Hypothalamus (tissue), 51 donors: ENCODE measurements at regions not wholly inside any gene's neighbourhood (a gene's known extent, or its start where the extent isn't known, plus 50 kb on each side); places are given as distances from the start of the nearest gene placed in this dataset.
"Not testable (repeated sequence)": the region's sequence is repeated elsewhere in the genome, so short reads cannot be mapped to it uniquely, and the experiment has no call there.

Source experiments
- DNase-seq, 51 donors: peaks; one replicate each; lab custom pipeline; 2025; lab: John Stamatoyannopoulos, UW

DNA sequence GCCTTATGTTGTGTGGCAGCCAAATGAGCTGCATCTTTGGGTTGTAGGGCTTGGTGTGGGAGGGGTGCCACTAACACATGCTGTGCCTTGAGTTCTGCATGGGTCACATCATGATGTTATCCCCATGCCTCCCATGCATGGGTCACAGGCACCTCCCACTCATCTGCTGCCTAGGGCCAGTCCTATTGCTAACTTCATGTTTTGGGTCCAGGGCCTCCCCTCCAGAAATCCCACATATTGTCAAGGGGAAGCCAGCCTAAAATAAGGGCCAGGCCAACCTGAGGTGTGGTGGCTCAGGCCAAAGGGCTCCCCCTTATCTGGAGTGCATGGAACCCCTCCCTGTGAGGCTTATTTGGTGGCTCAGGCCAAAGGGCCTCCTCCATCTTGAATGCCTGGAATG lies 299.0 kb downstream of the RPS24 start:
- no peak for DNase-seq

DNA sequence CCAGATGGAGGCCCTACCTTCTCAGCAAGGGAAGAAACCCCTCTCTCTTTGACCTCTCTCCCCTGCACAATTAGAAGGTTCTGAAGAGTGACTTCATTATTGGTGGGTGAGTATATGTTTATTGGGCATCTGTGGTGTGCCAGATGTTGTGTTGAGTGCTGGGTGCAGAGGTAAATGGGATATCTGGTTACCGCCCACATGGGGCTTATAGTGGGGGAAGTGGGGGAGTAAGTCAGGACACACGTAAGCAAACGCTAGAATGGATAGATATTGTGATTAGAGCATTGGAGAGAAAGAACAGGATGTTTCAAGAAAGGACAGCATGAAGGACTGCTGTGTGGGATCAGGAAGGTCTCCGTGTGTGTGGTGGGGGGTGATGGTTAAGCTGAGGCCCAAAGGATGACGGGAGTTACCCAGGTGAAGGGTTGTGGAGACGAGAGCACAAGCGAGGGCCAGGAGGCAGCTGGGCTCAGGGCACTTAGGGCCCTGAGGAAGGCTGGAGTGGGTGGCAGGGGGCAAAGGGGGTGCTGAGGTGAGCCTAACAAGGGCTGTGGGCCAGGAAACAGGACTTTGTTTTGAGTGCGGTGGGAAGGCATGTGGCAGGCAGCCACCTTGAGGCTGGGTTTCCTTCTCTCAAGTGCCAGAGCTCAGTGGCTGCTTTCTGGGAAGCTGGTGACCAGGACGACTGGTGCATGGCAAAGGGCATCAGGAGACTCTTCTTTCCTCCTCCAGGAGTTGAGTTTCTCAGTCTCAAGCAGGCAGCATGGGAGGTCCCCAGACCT lies 299.9 kb downstream of the RPS24 start:
- DNase-seq = no peak

DNA sequence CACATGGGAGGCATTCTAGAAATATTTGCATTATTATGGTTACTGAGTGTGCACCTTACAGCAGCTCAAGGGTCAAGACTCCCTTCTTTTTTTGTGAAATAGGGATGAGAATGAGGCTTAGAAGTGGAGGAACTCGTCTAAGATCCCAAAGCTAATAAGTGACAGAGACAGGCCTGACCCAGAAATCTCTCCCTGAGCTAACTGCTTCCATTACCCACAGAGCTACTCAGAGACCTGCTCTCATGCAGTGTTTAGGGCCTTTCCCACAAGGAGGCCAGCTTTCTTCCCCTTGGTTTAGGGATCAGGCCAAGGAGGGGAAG lies 301.7 kb downstream of the RPS24 start:
- DNase-seq = no peak

DNA sequence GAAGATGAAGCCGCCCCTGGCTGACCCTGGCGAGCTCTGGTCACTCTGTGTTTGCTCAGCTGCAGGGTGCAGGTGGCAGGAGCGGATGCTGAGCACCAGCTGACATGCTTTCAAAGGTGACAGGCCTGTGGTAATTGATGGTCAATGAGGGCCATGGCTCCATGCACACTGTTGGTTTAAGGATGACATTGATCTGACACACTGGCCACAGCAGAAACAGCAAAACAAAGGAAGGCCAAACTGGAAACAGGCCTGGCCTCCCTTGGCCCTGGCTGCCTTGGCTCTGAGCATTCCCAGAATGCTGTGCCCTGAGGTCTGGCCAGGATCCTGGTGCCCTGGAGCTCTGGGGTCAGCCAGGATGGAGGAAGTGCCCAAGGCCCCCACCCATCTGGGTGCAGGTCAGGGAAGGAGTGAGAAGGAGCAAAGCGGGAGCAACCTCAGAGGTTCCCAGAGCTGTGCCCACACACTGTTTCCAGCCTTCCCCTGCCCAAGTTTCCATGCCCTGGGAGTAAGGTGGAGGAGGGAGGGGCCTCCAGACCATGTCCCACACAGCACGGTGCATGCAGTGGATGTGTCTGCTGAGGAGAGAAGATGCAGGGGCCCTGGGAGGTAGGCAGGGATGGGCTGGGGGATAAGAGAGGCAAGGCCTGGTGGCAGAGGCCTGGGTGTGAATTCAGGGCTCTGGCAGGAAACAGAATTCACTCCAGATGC lies 302.2 kb downstream of the RPS24 start:
- peak in 20 of 51 donors; percentile 12 to 69 (median 38) for DNase-seq

DNA sequence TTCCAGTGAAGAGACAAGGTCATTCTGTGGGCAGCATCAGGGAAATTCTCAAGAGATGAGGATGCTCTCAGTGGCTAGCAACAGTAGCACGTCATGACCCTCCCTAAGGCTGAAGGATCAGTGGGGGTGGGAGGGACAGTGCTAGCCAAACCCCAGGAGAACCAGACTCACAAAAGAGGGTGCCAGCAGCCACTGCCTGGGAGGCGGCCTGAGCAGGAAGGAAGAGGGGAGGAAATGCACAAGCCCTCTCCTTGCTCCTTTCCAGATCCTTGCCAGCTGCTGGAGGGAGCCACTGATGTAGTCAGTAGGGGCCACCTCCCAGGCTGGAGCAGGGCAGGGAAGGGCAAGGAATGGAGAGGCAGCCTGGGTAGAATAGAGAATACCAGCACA lies 302.7 kb downstream of the RPS24 start:
- no peak for DNase-seq

DNA sequence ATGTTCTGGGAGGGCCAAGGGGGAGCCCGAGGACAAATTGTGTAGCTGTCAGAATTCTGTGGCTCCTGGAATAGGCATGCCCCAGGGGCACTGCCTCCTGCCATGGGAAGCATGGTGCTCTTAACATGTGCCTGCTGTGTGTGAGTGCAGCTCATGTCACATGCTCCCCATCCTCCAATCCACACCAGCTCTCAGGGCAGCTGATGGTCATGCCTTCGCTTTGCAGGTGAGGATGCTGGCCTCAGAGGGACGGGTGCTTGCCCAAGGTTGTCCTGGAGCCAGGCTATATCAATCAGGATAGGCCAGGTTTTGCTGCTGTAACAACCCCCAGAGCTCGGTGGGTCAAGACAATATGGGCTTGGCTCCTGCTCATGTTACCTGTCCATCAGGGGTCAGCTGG lies 303.4 kb downstream of the RPS24 start:
- no peak for DNase-seq

DNA sequence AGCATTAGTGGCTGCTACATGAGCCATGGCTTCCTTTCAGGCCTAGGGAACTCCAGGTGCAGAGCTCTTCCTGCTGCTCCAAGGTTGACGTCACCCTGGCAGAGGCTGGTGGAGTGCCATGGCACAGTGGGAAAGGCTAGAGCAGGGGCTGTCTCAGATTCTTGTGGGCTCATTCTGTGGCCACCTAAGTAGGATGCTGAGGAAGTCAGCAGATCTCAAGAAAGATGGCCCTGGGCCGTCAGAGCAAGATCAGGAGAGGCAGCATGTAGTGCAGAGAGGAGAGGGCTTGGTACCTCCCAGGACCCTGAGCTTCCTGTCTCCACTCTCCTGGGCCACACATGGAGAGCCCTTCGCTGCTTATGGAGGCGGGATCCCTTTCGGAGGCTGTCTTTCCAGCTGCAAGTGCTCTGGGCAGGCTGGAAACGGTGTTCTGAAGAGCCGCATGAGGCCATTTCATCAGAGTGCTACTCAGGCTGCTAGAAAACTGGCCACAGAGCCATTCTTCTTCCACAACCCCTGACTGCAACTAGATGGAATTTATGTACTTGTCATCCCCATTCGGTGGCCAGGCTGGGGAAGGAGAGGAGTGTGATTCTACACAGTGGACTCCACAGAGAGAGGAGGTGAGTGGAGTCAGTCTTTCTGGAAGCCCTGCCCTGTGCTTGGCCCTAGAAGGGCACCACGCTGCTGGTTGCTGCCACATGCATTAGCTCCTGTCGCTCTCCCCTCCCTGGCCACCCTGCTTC lies 304.2 kb downstream of the RPS24 start:
- no peak for DNase-seq

DNA sequence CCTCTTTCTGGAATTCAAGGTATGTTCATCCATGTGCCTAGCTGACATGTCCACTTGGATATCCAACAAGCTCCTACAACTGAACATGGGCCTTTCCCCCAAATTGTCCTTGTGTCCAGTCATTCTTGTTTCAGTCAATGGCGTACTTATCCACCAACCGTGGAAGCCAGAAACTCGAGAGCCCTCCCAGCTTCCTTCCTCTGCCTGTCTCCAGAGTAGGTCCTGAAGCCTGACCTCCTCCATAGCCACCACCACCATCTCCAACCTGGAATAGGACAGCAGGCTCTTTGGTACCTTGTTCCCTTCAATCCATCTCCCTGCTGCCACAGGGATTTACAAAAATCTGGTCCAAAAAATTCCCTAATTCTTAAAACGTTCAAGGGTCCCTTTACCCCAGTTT lies 305.1 kb downstream of the RPS24 start:
- DNase-seq = no peak

DNA sequence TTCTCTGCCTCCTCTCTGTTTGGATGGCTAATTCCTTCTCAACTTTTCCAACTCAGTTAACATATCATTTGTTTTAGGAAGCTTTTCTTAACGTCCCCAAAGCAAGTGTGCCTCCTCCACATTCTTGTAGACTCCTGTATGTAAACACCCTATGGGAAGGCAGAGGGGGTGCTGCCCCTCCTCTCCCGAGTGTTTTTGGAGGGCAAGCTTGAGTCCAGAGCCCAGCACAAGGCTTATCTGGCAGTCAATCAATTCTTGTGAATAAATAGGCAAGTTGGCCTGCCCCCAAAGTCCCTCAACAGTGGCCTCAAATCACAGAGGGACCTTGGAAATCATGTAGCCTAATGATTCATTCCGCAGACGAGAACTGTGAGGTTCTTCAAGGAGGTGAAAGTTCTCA lies 305.6 kb downstream of the RPS24 start:
- peak in 8 of 51 donors; percentile 19 to 53 (median 30) for DNase-seq

DNA sequence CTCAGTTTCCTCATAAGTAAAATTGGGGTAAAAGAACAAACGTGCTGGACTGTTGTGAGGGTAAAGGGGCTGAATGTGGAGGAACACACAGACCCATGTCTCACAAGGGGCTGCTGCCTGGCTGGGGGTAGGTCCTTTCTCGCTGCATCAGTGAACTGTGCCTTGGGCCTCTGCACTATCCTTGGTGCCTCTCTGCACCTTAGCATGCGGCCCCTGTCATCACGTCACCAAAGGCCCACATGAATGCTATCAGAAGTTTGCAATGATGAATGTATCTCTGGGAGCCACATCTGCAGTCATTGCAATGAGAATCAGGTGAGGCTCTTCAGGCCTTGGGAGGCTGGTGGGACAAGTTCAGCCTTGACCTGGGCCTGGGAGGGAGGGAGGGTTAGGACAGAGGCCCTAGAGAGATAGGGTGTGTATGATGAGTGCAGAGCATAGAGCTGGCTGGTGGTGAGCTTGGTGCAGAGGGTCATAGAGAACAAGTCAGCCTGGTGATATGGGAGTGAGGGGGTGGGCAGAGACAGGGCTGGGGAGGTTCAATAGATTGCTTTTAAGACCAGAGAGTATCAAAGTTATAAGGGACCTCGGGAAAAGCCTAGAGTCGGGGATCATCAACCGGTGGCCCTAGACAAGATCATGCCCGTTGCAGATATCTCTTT lies 308.4 kb downstream of the RPS24 start:
- no peak for DNase-seq

DNA sequence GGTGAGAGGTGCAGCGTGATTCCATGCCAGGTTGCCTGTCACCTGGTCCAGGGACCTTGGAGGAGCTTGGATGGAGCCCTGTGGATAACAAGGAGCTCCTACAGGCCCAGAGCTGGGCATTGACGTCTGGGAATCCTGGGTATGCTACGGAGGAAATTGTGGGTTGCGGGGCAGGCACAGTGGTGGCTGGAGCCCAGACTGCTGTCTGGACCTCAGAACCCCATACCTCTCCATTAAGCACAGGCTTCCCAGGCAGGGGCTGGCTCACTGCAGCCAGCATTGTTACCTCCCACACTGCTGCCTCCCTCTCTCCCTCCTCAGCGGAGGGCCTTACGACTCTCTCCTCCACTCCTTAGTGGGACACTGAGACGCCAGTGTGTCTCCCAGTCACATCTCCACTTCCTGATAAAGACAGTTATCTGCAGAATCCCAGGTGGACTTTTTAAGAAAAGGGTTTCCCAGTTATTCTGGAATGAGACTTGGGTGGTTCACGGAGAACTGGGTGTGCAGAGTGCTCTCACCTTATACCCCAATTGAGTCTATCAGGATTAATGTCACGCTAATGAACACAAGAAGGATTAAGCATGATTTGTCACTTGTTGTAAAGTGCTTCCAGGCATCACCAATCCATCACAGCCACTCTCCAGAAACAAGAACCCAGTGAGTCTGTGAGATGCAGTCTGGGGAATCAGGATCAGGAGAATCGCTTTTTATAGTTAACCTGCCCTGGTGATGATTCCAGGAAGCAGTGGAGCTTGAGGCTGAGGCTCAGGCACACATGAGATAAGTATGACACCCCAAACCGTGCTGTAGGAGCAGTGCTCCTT lies 309.4 kb downstream of the RPS24 start:
- no peak for DNase-seq

DNA sequence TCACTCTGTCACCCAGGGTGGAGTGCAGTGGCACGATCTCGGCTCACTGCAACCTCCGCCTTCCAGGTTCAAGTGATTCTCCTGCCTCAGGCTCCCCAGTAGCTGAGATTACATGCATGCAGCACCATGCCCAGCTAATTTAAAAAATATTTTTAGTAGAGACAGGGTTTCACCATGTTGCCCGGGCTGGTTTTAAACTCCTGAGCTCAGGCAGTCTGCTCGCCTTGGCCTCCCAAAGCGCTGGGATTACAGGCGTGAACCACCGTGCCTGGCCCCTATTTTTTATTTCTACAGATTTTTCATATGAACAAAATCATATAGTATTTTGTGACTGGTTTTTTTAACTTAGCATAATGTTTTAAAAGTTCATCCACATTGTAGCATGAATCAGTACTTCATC lies 310.6 kb downstream of the RPS24 start:
- not testable (repeated sequence) for DNase-seq

DNA sequence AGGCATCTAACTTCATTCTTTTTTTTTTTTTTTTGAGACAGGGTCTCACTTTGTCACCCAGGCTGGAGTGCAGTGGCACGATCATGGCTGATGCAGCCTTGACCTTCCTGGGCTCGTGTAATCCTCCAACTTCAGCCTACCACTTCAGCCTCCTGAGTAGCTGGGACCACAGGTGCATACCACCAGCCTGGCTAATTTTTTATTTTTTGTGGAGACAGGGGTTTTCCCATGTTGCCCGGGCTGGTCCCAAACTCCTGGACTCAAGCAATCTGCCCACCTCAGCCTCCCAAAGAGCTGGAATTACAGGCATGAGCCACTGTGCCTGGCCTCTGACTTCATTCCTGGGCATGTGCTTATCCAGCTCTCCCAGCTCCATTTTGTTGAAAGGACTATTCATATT lies 311.9 kb downstream of the RPS24 start:
- not testable (repeated sequence) for DNase-seq

DNA sequence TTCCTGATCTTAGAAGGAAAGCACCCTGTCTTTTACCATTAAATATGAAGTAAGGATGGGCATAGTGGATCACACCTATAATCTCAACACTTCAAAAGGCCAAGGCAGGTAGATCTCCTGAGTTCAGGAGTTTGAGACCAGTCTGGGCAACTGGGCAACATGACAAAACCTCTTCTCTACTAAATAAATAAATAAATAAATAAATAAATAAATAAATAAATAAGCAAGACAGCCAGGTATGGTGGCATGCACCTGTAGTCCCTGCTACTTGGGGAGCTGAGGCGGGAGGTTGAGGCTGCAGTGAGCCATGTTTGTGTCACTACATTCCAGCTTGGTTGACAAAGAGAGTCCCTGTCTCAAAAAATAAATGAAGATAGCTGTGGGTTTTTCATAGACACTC lies 313.1 kb downstream of the RPS24 start:
- DNase-seq = no peak

DNA sequence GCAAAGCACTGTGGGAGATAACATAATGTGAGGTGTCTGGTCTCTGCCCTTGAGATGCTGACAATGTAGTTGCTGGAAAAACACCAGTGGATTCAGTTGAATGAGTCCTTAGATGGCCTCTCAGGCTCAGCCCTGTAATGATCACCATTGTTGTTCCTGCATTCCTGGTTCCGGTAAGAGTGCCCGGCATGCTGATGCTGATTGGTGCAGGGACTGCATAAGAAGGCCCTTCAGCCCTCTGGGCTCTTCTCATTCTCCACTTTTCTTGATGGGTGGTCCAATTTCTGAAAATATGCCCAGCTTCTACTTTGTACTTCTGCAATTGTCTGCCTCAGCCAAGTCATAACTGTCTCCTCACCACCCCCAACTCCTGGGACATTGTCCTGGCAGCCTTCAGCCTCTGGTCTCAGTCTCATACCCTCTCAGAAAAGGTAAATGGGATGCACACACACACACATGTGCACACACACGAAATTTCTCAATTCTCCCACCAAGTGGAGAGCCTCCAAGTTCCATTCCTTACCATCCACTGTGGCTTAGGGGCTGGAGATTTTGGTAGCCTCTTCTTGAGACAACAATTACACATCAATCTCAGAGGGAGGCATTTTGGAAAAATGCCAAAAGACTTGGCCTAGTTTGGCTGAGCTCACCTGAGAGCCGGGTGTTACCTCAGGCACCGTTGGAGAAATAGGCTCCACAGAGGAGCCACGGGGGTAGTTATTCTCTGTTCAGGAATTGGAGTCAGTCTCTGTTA lies 314.9 kb downstream of the RPS24 start:
- no peak for DNase-seq

DNA sequence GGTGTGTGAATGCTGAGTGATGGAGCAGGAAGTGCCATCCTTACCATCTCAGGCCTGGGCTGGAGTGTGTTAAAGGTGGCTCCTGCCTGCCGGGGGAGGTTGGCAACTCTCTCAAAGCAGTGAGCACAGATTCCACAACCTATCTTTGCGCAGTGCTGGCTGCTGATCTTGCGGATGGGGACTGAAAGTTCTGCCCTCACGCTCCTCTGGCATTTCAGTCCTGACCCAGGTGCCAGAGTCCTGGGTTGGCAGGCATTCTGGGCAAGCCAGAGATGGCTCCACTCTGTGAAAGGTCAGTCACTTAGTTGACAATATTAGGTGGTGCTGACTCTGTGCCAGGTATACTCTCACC lies 315.5 kb downstream of the RPS24 start:
- no peak for DNase-seq

DNA sequence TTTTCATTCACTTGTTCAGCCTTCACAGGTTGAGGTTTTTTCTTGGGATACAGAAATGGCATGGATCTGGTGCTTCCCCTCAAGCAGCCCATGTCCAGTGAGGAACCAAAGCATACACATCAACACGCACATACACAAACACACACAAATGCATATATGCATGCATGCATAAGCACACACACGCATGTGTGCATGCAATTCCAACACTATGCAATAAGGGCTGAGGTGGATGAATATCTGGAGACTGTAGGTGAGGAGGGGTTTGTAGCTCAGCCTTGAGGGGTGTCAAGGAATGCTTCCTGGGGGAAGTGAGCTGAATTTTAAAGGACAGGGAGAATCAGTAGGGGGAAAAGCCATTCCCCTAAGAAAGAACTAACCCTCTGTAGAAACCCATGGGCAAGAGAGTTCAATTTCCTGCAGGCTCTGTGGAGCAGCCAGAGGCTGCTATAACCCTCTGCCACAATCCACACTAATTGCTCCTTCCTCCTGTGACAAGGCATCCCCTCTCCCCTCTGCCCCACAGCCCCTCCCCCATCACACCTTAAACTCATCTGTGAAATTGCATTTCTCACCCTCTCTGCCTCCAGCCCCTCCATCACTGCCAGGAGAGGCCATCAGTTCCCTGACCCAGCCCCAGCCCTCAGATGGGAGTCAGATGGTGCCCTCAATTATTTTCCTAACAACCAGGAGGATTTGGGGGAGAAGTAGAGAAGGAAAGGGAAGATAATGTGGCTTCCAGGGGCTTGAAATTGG lies 316.4 kb downstream of the RPS24 start:
- DNase-seq = no peak

DNA sequence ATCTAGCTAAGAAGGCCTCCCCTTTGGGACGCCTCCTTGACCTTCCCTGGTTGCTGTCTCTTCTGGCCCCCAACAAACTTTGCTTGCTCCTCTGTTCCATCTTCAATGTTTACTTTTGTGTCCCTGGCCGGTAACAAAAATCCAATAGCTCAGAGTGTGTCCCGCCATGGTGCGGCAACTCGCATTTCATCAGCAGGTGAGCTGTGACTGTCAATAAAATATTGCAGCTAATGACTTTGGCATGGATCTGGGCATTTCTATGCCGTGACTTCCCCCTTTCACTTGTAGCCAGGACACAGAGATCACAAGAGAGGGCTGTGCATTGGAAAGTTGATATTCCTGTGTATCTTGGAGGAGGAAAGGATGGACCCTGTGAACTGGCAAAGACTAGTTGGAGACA lies 317.6 kb downstream of the RPS24 start:
- no peak for DNase-seq

DNA sequence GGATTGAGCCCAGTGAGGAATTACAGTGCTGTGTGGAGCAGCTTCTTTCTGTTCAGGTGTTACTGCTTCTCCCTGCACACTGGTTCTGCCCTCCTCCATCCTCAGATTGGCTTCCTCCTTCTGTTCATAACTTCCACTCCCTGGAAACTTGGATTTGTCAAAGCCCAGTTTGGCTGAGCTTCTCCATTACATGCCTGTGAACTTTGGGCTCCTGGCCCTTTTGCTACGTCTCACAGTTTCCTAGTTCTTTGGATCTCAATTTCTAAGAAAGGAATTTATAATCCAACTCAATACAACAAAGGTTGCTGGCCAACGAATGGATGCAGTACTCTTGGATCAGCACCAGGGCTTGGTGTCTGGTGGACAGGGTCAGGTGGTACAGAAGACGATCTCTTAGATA lies 318.1 kb downstream of the RPS24 start:
- no peak for DNase-seq
